Astrocyte (in vitro differentiated cells and primary cell): ENCODE measurements at regions not wholly inside any gene's neighbourhood (a gene's known extent, or its start where the extent isn't known, plus 50 kb on each side); places are given as distances from the start of the nearest gene placed in this dataset.

Experiments used
- CTCF ChIP-seq: IDR thresholded peaks from 2 replicates; pipeline ENCODE4 v1.5.1; 2011; ENCODE audit warnings: low read depth, mild to moderate bottlenecking, inconsistent platforms, low read length, moderate library complexity; ENCODE audit not compliant: insufficient read depth
- EZH2 ChIP-seq: IDR thresholded peaks from 2 replicates; pipeline ENCODE4 v1.6.1; 2012; ENCODE audit warnings: mild to moderate bottlenecking, low read length, inconsistent platforms; ENCODE audit not compliant: insufficient read depth

DNA sequence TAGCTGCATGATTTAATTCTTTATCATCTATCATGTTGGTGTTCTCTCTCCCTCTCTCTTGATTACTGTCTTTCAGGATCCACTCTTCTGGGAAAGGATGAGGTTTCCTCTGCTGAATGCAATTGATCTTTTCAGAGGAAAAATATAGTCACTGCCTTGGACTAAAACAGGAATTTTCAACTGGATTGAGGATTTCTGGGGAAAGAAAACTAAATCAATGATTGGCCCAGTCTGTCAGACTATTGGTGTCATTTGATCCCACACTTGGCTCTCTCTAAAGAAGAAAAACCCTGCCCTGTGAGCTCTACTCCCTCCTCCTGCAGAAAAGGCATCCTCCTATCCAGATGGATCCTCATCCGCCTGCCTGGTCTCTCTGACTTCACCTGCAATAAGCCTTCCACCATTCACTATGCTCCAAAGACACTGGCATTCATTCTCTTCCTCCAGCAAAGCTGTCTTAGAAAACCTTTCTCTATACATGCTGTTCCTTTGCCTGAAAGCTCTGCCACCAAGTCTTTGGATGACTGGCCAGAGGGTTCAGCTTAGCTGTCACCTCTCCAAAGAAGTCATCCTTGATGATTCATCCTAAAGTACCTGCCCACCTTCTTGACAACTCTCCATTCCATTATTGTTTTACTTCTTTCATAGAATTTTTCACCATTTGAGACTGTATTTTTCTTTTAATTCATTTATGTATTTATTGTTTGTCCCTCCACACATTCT lies 127.7 kb upstream of the CAND1 start:
- TF ChIP-seq CTCF (no peak), EZH2 (no peak)
